ENCODE measurements at regions not wholly inside any gene's neighbourhood (a gene's known extent, or its start where the extent isn't known, plus 50 kb on each side); places are given as distances from the start of the nearest gene placed in this dataset.

GRCh38 chr7:24115661-24116060 lies 168.3 kb upstream of the NPY start:
- TF ChIP-seq CTCF (IDR thresholded peaks at IDR 0.05) (no peak), POLR2A (IDR thresholded peaks at IDR 0.05) (no peak), EP300 (IDR thresholded peaks at IDR 0.05) (no peak), POLR2AphosphoS5 (IDR thresholded peaks at IDR 0.05) (no peak)

All from sigmoid colon (tissue), 4 donors.